Right lobe of liver (tissue), 6 donors: ENCODE measurements at regions not wholly inside any gene's neighbourhood (a gene's known extent, or its start where the extent isn't known, plus 50 kb on each side); places are given as distances from the start of the nearest gene placed in this dataset.
"Not testable (repeated sequence)": the region's sequence is repeated elsewhere in the genome, so short reads cannot be mapped to it uniquely, and the experiment has no call there.

Experiments
- ATAC-seq, 4 donors: fragments of 200-7000 bp; cut with Tn5 transposase; one replicate each; pipeline ENCODE4 v1.9.1; 2020; ENCODE audit warnings: mild to moderate bottlenecking in 4 of 4, moderate library complexity in 4 of 4
- DNase-seq, 3 donors: peaks; one replicate each; pipeline ENCODE4 v3.0.0-alpha.2; 2020
- H3K27ac ChIP-seq, 3 donors: fragments of 200-600 bp; one replicate each; pipeline ENCODE4 v1.8.0; 2022
- H3K27me3 ChIP-seq, 2 donors: fragments of 200-600 bp; one replicate each; pipeline ENCODE4 v1.8.0; 2022
- H3K36me3 ChIP-seq, 4 donors: fragments of 200-600 bp; sonication (generic) in 1 of 4; one replicate each; pipeline versions ENCODE4 v1.5.1 to v1.8.0; 2017 to 2022; ENCODE audit warnings: control low read depth in 1 of 4
- H3K4me1 ChIP-seq, 4 donors: fragments of 200-600 bp; sonication (generic) in 1 of 4; one replicate each; pipeline versions ENCODE4 v1.5.1 to v1.8.0; 2017 to 2022; ENCODE audit warnings: control low read depth in 1 of 4
- H3K4me3 ChIP-seq, 3 donors: fragments of 200-600 bp; one replicate each; pipeline ENCODE4 v1.8.0; 2022
- H3K9me3 ChIP-seq, 4 donors: fragments of 200-600 bp; sonication (generic) in 1 of 4; one replicate each; pipeline versions ENCODE4 v1.5.1 to v1.8.0; 2017 to 2022; ENCODE audit warnings: control low read depth in 1 of 4
- POLR2A ChIP-seq: fragments of 450-650 bp; IDR thresholded peaks from one replicate; pipeline ENCODE4 v1.6.1; 2017; ENCODE audit warnings: antibody characterized with exemption, mild to moderate bottlenecking
- WGBS: methylation state at CpG from one replicate; pipeline ENCODE4 v1.1.6; 2018; ENCODE audit warnings: low coverage, low lambda C conversion rate; ENCODE audit not compliant: insufficient coverage; ENCODE audit errors: missing lambda C conversion rate; 5-methylcytosine and 5-hydroxymethylcytosine counted together
- intact Hi-C, 2 donors: fragments of 100-400 bp; cut with DNase I; formaldehyde crosslinking; loops; one replicate each; pipeline versions ENCODE4 v1.11.2 to v1.14.1; 2022
- TF ChIP-seq, protein P1 (sequence below), 4 donors: fragments of 200-600 bp in 3 of 4; fragments of 450-650 bp in 1 of 4; IDR thresholded peaks; one replicate each; pipeline versions ENCODE4 v1.5.1 to v1.8.0; 2016 to 2022; ENCODE audit warnings: antibody characterized with exemption in 4 of 4, mild to moderate bottlenecking in 2 of 4
- donor health status: DM: no; HTN: yes; CAD: no.
- donor health status: DM: no; HTN: no; CAD: no.
- donor health status: DM: no; HTN: no; CAD: no.
- donor health status: DM: no; HTN: yes; CAD: no.
- donor health status: DM: no; HTN: yes; CAD: no.

GRCh38 chr16:9155871-9156270, 64.4 kb downstream of the HAPSTR1 start:
- Histone ChIP-seq H3K36me3 (no peaks in the 10 kb centered on the region), H3K27me3 (no peaks in the 10 kb centered on the region), H3K4me1 (no peaks in the 10 kb centered on the region), H3K27ac (no peak overlapping the region), H3K4me3 (no peak overlapping the region), H3K9me3 (no peaks in the 10 kb centered on the region)
- no peak for TF ChIP-seq POLR2A
- TF ChIP-seq, protein P1, sequence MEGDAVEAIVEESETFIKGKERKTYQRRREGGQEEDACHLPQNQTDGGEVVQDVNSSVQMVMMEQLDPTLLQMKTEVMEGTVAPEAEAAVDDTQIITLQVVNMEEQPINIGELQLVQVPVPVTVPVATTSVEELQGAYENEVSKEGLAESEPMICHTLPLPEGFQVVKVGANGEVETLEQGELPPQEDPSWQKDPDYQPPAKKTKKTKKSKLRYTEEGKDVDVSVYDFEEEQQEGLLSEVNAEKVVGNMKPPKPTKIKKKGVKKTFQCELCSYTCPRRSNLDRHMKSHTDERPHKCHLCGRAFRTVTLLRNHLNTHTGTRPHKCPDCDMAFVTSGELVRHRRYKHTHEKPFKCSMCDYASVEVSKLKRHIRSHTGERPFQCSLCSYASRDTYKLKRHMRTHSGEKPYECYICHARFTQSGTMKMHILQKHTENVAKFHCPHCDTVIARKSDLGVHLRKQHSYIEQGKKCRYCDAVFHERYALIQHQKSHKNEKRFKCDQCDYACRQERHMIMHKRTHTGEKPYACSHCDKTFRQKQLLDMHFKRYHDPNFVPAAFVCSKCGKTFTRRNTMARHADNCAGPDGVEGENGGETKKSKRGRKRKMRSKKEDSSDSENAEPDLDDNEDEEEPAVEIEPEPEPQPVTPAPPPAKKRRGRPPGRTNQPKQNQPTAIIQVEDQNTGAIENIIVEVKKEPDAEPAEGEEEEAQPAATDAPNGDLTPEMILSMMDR (IDR thresholded peaks at IDR 0.05) = no peak
- 77% methylated on average over 4 of the region's 5 CpGs for WGBS
- DNase-seq (no peak), ATAC-seq (no peak)
- intact Hi-C loops = no loop called here

DNA sequence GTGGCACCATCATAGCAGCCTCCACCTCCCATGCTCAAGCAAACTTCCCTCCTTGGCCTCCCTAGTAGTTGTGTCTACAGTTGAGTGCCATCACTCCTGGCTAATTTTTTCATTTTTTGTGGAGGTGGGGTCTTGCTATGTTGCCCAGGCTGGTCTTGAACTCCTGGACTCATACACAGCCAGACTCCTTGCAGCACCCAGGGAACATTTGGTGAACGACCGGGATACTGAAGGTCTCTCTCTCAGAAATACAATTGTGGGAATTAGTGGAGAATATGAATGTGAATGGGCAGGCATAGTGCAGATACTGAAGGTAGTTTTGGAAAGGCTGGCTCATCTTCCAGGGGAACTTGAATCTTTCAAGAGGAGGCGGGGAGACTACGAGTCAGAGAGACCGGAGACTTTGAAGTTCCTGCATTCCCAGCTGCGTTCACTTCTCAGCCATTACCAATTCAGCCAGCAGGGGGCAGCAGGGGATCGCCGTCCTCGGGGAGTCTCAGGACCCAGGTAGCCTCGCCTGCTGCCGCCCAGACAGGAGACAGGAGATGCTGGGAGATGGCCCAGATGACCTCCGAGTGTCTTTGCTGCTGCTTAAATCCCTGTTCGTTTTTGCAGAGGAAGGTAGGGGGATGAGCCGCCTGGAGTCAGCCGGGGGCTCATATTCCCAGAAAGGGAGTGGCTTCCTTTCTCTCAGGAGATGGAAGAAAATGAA, 68.6 kb downstream of the HAPSTR1 start:
- ATAC-seq (peak; percentile 88 to 97 (median 92)), DNase-seq (peak; percentile 64 to 75 (median 67))
- TF ChIP-seq, protein P1 (IDR thresholded peaks at IDR 0.05) = peak; percentile 64 to 84 (median 66)
- TF ChIP-seq POLR2A = no peak
- H3K36me3 ChIP-seq = no peaks in the 10 kb centered on the region
- no peaks in the 10 kb centered on the region for H3K27me3 ChIP-seq
- intact Hi-C loops = loop anchor here in 1 of 2 donors (10.0 kb wide), 1 partner anchor 1025 kb away; the partner anchor contains the start of gene GRIN2A
- H3K4me1 ChIP-seq = no peaks in the 10 kb centered on the region
- no peak overlapping the region for H3K4me3 ChIP-seq
- no peak overlapping the region for H3K27ac ChIP-seq
- WGBS = 18% methylated on average over 8 of the region's 15 CpGs
- no peaks in the 10 kb centered on the region for H3K9me3 ChIP-seq

GRCh38 chr16:9160551-9160911, 69.1 kb downstream of the HAPSTR1 start:
- intact Hi-C loops = loop anchor here in 1 of 2 donors (10.0 kb wide), 1 partner anchor 1024 kb away; the partner anchor contains the start of gene GRIN2A
- ATAC-seq = no peak
- no peaks in the 10 kb centered on the region for H3K36me3 ChIP-seq

GRCh38 chr16:9165681-9166080, 74.2 kb downstream of the HAPSTR1 start:
- DNase-seq (no peak), ATAC-seq (no peak)
- Histone ChIP-seq H3K4me1 (no peaks in the 10 kb centered on the region), H3K27ac (no peak overlapping the region), H3K27me3 (no peaks in the 10 kb centered on the region), H3K4me3 (no peak overlapping the region), H3K36me3 (no peaks in the 10 kb centered on the region), H3K9me3 (no peaks in the 10 kb centered on the region)
- intact Hi-C loops = loop anchor here in 1 of 2 donors (10.0 kb wide), 1 partner anchor 1019 kb away; the partner anchor contains the start of gene GRIN2A
- TF ChIP-seq POLR2A = no peak
- WGBS = 70% methylated on average over 5 of the region's 10 CpGs

More at GRCh38 chr16:9160551-9160911, 69.1 kb downstream of the HAPSTR1 start:
- no peak overlapping the region for H3K4me3 ChIP-seq
- H3K27ac ChIP-seq = no peak overlapping the region
- TF ChIP-seq, protein P1 (IDR thresholded peaks at IDR 0.05) = no peak
- no peak for TF ChIP-seq POLR2A
- no peak for DNase-seq
- no peaks in the 10 kb centered on the region for H3K4me1 ChIP-seq
- H3K27me3 ChIP-seq = no peaks in the 10 kb centered on the region
- WGBS = 53% methylated on average over 4 of the region's 13 CpGs
- no peaks in the 10 kb centered on the region for H3K9me3 ChIP-seq

GRCh38 chr16:9166326-9166993, 75.0 kb downstream of the HAPSTR1 start:
- WGBS = 86% methylated on average over 13 of the region's 24 CpGs
- not testable (repeated sequence) for DNase-seq

More at GRCh38 chr16:9166326-9166993, 75.0 kb downstream of the HAPSTR1 start:
- H3K36me3 ChIP-seq, H3K27me3 ChIP-seq, H3K9me3 ChIP-seq, H3K4me3 ChIP-seq, ATAC-seq, H3K27ac ChIP-seq, H3K4me1 ChIP-seq: not testable (repeated sequence)
- intact Hi-C loops = loop anchor here in 1 of 2 donors (10.0 kb wide), 1 partner anchor 1018 kb away; the partner anchor contains the start of gene GRIN2A
